CD4-positive, alpha-beta T cell treated with Interleukin-21 for 1 hour (primary cell): ENCODE measurements at regions not wholly inside any gene's neighbourhood (a gene's known extent, or its start where the extent isn't known, plus 50 kb on each side); places are given as distances from the start of the nearest gene placed in this dataset.

Source experiments
- DNase-seq: peaks from one replicate; pipeline ENCODE4 v3.0.0-alpha.2; 2020

GRCh38 chr12:44961887-44962286, 85.8 kb upstream of the NELL2 start:
- DNase-seq: no peak

GRCh38 chr12:44960856-44961255, 84.7 kb upstream of the NELL2 start:
- DNase-seq: no peak

GRCh38 chr12:44960423-44960822, 84.3 kb upstream of the NELL2 start:
- no peak for DNase-seq

GRCh38 chr12:44947163-44947562, 71.0 kb upstream of the NELL2 start:
- DNase-seq: no peak

DNA sequence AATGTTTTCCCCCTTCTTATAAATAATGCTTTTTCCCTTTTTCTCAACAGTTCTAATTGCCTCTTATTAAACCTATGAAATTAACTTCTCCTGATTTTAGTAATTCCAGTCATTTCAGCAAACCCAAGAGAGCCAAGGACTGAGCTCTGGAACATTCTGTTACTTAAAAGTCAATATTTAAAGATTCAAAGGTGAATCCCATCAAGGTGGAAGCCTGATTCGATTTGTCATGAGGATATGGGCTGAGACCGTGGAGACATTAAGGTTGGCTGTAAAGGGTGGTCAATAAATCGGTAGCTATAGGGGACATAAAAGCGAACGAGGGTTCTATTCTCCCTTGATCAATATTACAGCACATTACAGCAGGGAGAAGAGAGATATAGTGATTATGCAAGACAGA, 66.6 kb upstream of the NELL2 start:
- DNase-seq: no peak

DNA sequence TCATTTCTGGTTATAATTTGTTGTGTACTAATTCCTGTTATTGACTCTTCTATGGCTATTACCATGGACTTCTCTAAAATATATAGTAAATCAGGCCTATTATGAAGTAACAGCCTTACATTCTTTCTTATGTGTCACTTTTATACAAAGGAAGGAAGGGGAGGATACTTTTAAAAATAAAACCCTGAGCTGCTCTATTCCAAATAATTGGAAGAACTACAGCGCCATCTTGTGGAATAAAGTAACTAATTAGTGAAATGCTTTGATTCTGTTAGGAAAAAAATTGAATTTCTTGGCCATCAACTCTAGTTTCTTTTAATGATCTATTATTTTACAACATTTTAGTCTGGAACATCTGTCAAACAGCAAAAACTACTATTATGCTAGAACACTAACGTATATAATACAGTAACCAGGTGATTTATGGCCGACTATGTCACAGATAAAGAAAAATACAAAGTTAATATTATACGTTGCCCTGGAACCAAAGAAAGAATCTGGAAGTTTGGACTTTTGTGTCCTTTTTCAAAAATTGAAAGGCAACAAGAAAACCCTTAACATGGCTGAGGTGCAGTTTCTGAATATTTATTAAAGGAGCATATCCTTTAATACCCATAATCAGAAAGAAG, 55.0 kb upstream of the NELL2 start:
- DNase-seq: peak; percentile 78

GRCh38 chr12:44929236-44929885, 53.2 kb upstream of the NELL2 start:
- no peak for DNase-seq
